T-cell (primary cell): ENCODE measurements at regions not wholly inside any gene's neighbourhood (a gene's known extent, or its start where the extent isn't known, plus 50 kb on each side); places are given as distances from the start of the nearest gene placed in this dataset.

Experiments
- ATAC-seq, 4 experiments: fragments of 200-7000 bp in 3 of 4; fragments of 150-1000 bp in 1 of 4; cut with Tn5 transposase; replicated peaks in 1 of 4; 1 replicate in 3 of 4; 2 replicates in 1 of 4; pipeline ENCODE4 v1.10.0; 2021; ENCODE audit warnings: moderate library complexity in 3 of 4, mild to moderate bottlenecking in 2 of 4, moderate number of reproducible peaks in 1 of 4
- CTCF ChIA-PET, 2 donors: fragments of 300-600 bp; sonication (Branson Sonifier 250); formaldehyde crosslinking; loops; one replicate each; lab custom pipeline; 2022; ENCODE audit warnings: antibody characterized with exemption in 2 of 2; lab: Charles Lee
- POLR2A ChIA-PET, 2 donors: fragments of 300-600 bp; sonication (Branson Sonifier 250); formaldehyde crosslinking; loops; one replicate each; lab custom pipeline; 2022; ENCODE audit warnings: antibody characterized with exemption in 2 of 2; lab: Charles Lee
- DNase-seq, 35 experiments: peaks; one replicate each; pipeline versions ENCODE4 v3.0.0 to v3.0.0-alpha.2; 2013 to 2023
- H3K27ac ChIP-seq: one replicate; pipeline ENCODE4 v1.5.1; 2013; ENCODE audit warnings: low read length
- H3K27me3 ChIP-seq, 2 experiments: replicated peaks in 1 of 2; 1 replicate in 1 of 2; 2 replicates in 1 of 2; pipeline versions ENCODE4 v1.6.1 to v1.7.0; 2013; ENCODE audit warnings: low read length in 1 of 2, mixed read lengths in 1 of 2; ENCODE audit not compliant: control insufficient read depth in 2 of 2, insufficient read depth in 2 of 2; ENCODE audit errors: extremely low read depth in 1 of 2
- H3K36me3 ChIP-seq, 2 donors: 1 replicate in 1 of 2; 2 replicates in 1 of 2; pipeline versions ENCODE4 v1.6.1 to v1.7.0; 2013; ENCODE audit warnings: low read length in 1 of 2; ENCODE audit not compliant: control insufficient read depth in 2 of 2, insufficient read depth in 1 of 2; ENCODE audit errors: extremely low read depth in 1 of 2
- H3K4me1 ChIP-seq, 2 experiments: 1 replicate in 1 of 2; 2 replicates in 1 of 2; pipeline versions ENCODE4 v1.6.1 to v1.7.0; 2013; ENCODE audit warnings: low read length in 2 of 2, mixed read lengths in 1 of 2; ENCODE audit not compliant: insufficient read depth in 2 of 2, control insufficient read depth in 1 of 2; ENCODE audit errors: extremely low read depth in 1 of 2
- H3K4me3 ChIP-seq, 2 donors: 1 replicate in 1 of 2; 2 replicates in 1 of 2; pipeline versions ENCODE4 v1.5.1 to v1.7.0; 2013; ENCODE audit warnings: mild to moderate bottlenecking in 2 of 2, low read length in 1 of 2, moderate library complexity in 1 of 2; ENCODE audit not compliant: control insufficient read depth in 1 of 2; ENCODE audit errors: extremely low read depth in 1 of 2
- H3K9me3 ChIP-seq: 2 replicates; pipeline ENCODE4 v1.7.0; 2013
- H3K27ac Mint-ChIP-seq, 2 donors: one replicate each; pipeline ENCODE4 v1.8.0; 2020 to 2021; ENCODE audit warnings: mild to moderate bottlenecking in 2 of 2, mixed read lengths in 2 of 2
- H3K27me3 Mint-ChIP-seq, 2 donors: one replicate each; pipeline ENCODE4 v1.8.0; 2021 to 2022; ENCODE audit warnings: mixed read lengths in 2 of 2
- H3K36me3 Mint-ChIP-seq: one replicate; pipeline ENCODE4 v1.8.0; 2021; ENCODE audit warnings: mixed read lengths
- H3K4me1 Mint-ChIP-seq, 3 donors: one replicate each; pipeline ENCODE4 v1.8.0; 2020 to 2022; ENCODE audit warnings: mixed read lengths in 3 of 3, mild to moderate bottlenecking in 1 of 3
- H3K4me3 Mint-ChIP-seq, 3 donors: one replicate each; pipeline ENCODE4 v1.8.0; 2020 to 2022; ENCODE audit warnings: mild to moderate bottlenecking in 3 of 3, mixed read lengths in 3 of 3, moderate library complexity in 3 of 3
- H3K9me3 Mint-ChIP-seq, 3 donors: one replicate each; pipeline ENCODE4 v1.8.0; 2020 to 2022; ENCODE audit warnings: mixed read lengths in 3 of 3
- WGBS: methylation state at CpG from one replicate; pipeline ENCODE4 v1.1.5; 2013; ENCODE audit warnings: missing lambda C conversion rate; ENCODE audit not compliant: insufficient coverage; 5-methylcytosine and 5-hydroxymethylcytosine counted together

- ChIA-PET POLR2A (no interaction called here), CTCF (no interaction called here)
- H3K4me3 ChIP-seq: no peak overlapping the region
- no peaks in the 10 kb centered on the region for H3K9me3 ChIP-seq
- H3K27ac ChIP-seq: no peak overlapping the region
- Mint-ChIP-seq H3K9me3 (peaks cover 0 to 6% (median 2%) of the 10 kb centered on the region in 3 donors), H3K36me3 (no peaks in the 10 kb centered on the region), H3K4me1 (no peaks in the 10 kb centered on the region), H3K4me3 (no peak overlapping the region), H3K27me3 (peaks cover 0 to 2% of the 10 kb centered on the region in 2 donors), H3K27ac (no peak overlapping the region)
- no peaks in the 10 kb centered on the region for H3K4me1 ChIP-seq
- ATAC-seq (no peak), DNase-seq (no peak)
- H3K36me3 ChIP-seq: no peaks in the 10 kb centered on the region
- no peaks in the 10 kb centered on the region for H3K27me3 ChIP-seq
- WGBS: no CpG with 5 or more reads among the region's 1 CpG
Observed at GRCh38 chr1:87220993-87221392, 107.7 kb upstream of the LMO4 start.

- no peak overlapping the region for H3K27ac ChIP-seq
- Mint-ChIP-seq H3K4me3 (no peak overlapping the region), H3K9me3 (peaks cover 0 to 5% (median 2%) of the 10 kb centered on the region in 3 donors), H3K27ac (no peak overlapping the region), H3K4me1 (no peaks in the 10 kb centered on the region), H3K27me3 (peaks cover 0 to 2% of the 10 kb centered on the region in 2 donors), H3K36me3 (no peaks in the 10 kb centered on the region)
- no peaks in the 10 kb centered on the region for H3K36me3 ChIP-seq
- H3K27me3 ChIP-seq: peaks cover 0 to 2% of the 10 kb centered on the region in 2 experiments
- H3K9me3 ChIP-seq: no peaks in the 10 kb centered on the region
- ATAC-seq (no peak), DNase-seq (no peak)
- H3K4me3 ChIP-seq: no peak overlapping the region
- POLR2A ChIA-PET: no interaction called here
- CTCF ChIA-PET: no interaction called here
- WGBS: no CpG with 5 or more reads among the region's 2 CpGs
- H3K4me1 ChIP-seq: no peaks in the 10 kb centered on the region
Observed at GRCh38 chr1:87224201-87224600, 104.5 kb upstream of the LMO4 start.

DNA sequence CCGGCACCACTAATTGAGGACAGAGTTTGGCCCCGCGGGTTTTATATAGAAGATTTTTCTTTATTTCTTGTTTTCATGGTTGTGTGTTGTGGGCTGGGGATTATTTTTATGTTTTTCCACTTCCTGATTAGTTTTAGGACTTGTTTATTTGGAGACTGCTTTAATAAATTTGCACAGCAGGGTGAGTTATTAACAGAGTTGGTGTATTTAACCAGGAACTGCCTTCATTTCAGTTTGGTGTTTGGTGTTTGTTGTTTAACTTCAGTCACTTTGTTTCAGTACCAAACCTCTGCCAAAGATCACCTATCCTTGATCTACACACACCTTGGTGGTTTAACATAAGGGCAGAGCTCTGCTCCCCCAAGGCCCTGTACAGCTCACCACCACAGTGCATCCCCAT lies 103.5 kb upstream of the LMO4 start:
- ATAC-seq: no peak
- Histone ChIP-seq H3K27me3 (peaks cover 0 to 2% of the 10 kb centered on the region in 2 experiments), H3K4me1 (no peaks in the 10 kb centered on the region), H3K9me3 (no peaks in the 10 kb centered on the region), H3K4me3 (no peak overlapping the region), H3K27ac (no peak overlapping the region), H3K36me3 (no peaks in the 10 kb centered on the region)
- H3K9me3 Mint-ChIP-seq: peaks cover 0 to 5% (median 2%) of the 10 kb centered on the region in 3 donors
- H3K4me3 Mint-ChIP-seq: no peak overlapping the region
- no peaks in the 10 kb centered on the region for H3K36me3 Mint-ChIP-seq
- no peak for DNase-seq
- ChIA-PET CTCF (no interaction called here), POLR2A (no interaction called here)
- WGBS: no CpG with 5 or more reads among the region's 3 CpGs
- no peaks in the 10 kb centered on the region for H3K4me1 Mint-ChIP-seq
- no peak overlapping the region for H3K27ac Mint-ChIP-seq
- H3K27me3 Mint-ChIP-seq: peaks cover 0 to 2% of the 10 kb centered on the region in 2 donors

- POLR2A ChIA-PET: no interaction called here
- WGBS: 80% methylated on average over 6 of the region's 8 CpGs
Observed at GRCh38 chr1:87226341-87226760, 102.3 kb upstream of the LMO4 start.

DNA sequence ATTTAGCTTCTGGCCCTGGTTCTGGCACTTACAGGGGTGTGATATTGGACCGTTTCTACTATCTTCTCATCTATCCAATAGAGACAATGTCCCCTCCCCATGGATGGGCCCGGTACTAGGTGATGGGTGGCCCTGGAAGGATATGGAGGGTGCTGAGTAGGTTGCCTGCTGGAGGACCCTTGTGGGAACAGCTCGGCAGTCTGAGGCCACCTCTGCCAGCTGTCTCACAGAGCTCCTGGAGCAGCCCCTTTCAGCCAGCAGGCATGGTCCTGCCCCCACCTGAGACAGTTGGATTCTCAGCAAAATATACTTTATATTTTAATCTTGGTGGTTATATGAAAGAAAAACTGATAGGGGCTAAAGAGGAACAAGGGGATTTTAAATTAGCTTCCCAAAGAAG lies 101.0 kb upstream of the LMO4 start:
- H3K36me3 ChIP-seq: no peaks in the 10 kb centered on the region
- Mint-ChIP-seq H3K4me1 (no peaks in the 10 kb centered on the region), H3K27me3 (peaks cover 0 to 2% of the 10 kb centered on the region in 2 donors), H3K9me3 (peaks cover 0 to 5% (median 2%) of the 10 kb centered on the region in 3 donors), H3K4me3 (no peak overlapping the region), H3K36me3 (no peaks in the 10 kb centered on the region), H3K27ac (no peak overlapping the region)
- no peaks in the 10 kb centered on the region for H3K4me1 ChIP-seq
- H3K27ac ChIP-seq: no peak overlapping the region
- ChIA-PET POLR2A (no interaction called here), CTCF (no interaction called here)
- no peak for ATAC-seq
- no peak for DNase-seq
- peaks cover 0 to 2% of the 10 kb centered on the region in 2 experiments for H3K27me3 ChIP-seq
- no peaks in the 10 kb centered on the region for H3K9me3 ChIP-seq
- no CpG with 5 or more reads among the region's 3 CpGs for WGBS
- no peak overlapping the region for H3K4me3 ChIP-seq

More at GRCh38 chr1:87226341-87226760, 102.3 kb upstream of the LMO4 start:
- Histone ChIP-seq H3K4me3 (no peak overlapping the region), H3K36me3 (no peaks in the 10 kb centered on the region), H3K9me3 (no peaks in the 10 kb centered on the region), H3K27ac (no peak overlapping the region), H3K4me1 (no peaks in the 10 kb centered on the region), H3K27me3 (peaks cover 0 to 2% of the 10 kb centered on the region in 2 experiments)
- DNase-seq: no peak
- Mint-ChIP-seq H3K27me3 (peaks cover 0 to 2% of the 10 kb centered on the region in 2 donors), H3K4me3 (no peak overlapping the region), H3K27ac (no peak overlapping the region), H3K9me3 (peaks cover 0 to 5% (median 2%) of the 10 kb centered on the region in 3 donors), H3K4me1 (no peaks in the 10 kb centered on the region), H3K36me3 (no peaks in the 10 kb centered on the region)
- no peak for ATAC-seq
- CTCF ChIA-PET: no interaction called here

GRCh38 chr1:87230501-87230900 lies 98.2 kb upstream of the LMO4 start:
- Histone ChIP-seq H3K9me3 (no peaks in the 10 kb centered on the region), H3K4me1 (no peaks in the 10 kb centered on the region), H3K4me3 (no peak overlapping the region), H3K27me3 (peaks cover 0 to 2% of the 10 kb centered on the region in 2 experiments), H3K36me3 (no peaks in the 10 kb centered on the region), H3K27ac (no peak overlapping the region)
- ATAC-seq (no peak), DNase-seq (no peak)
- ChIA-PET POLR2A (no interaction called here), CTCF (interaction anchor here in 1 of 2 donors (0.6 kb wide), 1 partner anchor 8 kb away, joined by 4 read pairs; no protein-coding TSS in a partner anchor)
- no peak overlapping the region for H3K4me3 Mint-ChIP-seq
- no peaks in the 10 kb centered on the region for H3K36me3 Mint-ChIP-seq
- no peaks in the 10 kb centered on the region for H3K9me3 Mint-ChIP-seq
- peaks cover 3 to 4% of the 10 kb centered on the region in 2 donors for H3K27me3 Mint-ChIP-seq
- H3K27ac Mint-ChIP-seq: no peak overlapping the region
- H3K4me1 Mint-ChIP-seq: no peaks in the 10 kb centered on the region
- WGBS: 86% methylated on average over 1 of the region's 2 CpGs
